Fibroblast of villous mesenchyme (primary cell): ENCODE measurements at regions not wholly inside any gene's neighbourhood (a gene's known extent, or its start where the extent isn't known, plus 50 kb on each side); places are given as distances from the start of the nearest gene placed in this dataset.

ENCODE experiments used
- DNase-seq: peaks from one replicate; pipeline ENCODE4 v3.0.0-alpha.2; 2010; ENCODE audit warnings: low read depth
- H3K4me3 ChIP-seq: 2 replicates; pipeline ENCODE4 v1.5.1; 2011; ENCODE audit warnings: low read depth, mild to moderate bottlenecking, low read length
- TF ChIP-seq, protein P1 (sequence below): IDR thresholded peaks from 2 replicates; pipeline ENCODE4 v1.5.1; 2012; ENCODE audit warnings: low read depth, mild to moderate bottlenecking, low read length; ENCODE audit not compliant: insufficient read depth

DNA sequence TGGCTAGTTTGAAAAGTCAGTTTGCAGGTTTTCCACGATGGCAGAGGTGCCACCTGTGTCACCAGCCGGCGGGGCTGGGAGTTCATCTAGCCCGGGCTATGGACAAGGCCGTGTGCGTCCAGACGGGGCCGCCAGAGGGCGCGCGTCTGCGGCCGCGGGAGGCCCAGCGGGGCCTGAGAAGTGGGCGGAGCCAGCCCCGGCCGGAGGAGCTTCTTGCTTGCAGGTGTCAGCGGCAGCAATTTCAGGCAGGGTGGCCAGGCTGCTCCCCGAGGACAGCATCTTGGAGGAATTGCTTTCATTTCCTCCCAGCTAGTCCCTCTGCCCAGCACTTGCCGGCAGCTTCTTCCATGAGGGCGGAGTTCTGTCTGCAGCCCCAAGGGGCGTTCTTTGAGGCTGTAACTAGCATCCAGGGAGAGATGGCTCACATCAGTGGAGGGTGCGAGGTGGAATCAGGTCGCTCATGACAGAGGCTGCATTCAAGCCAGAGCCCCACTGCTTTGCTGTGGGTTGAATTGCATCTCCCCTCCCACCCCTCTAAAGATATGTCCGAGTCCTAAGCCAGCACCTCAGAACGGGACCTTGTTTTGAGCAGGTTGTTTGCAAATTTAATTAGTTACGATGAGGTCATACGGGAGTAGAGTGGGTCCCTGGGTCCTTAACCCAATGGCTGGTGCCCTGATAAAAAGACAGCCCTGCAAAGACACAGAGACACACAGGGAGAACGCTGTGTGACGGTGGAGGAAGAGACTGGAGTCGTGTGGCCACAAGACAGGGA lies 85.9 kb upstream of the MKI67 start:
- peak; percentile 61 for DNase-seq
- H3K4me3 ChIP-seq: no peak overlapping the region
- TF ChIP-seq, protein P1, sequence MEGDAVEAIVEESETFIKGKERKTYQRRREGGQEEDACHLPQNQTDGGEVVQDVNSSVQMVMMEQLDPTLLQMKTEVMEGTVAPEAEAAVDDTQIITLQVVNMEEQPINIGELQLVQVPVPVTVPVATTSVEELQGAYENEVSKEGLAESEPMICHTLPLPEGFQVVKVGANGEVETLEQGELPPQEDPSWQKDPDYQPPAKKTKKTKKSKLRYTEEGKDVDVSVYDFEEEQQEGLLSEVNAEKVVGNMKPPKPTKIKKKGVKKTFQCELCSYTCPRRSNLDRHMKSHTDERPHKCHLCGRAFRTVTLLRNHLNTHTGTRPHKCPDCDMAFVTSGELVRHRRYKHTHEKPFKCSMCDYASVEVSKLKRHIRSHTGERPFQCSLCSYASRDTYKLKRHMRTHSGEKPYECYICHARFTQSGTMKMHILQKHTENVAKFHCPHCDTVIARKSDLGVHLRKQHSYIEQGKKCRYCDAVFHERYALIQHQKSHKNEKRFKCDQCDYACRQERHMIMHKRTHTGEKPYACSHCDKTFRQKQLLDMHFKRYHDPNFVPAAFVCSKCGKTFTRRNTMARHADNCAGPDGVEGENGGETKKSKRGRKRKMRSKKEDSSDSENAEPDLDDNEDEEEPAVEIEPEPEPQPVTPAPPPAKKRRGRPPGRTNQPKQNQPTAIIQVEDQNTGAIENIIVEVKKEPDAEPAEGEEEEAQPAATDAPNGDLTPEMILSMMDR: peak; percentile 94

DNA sequence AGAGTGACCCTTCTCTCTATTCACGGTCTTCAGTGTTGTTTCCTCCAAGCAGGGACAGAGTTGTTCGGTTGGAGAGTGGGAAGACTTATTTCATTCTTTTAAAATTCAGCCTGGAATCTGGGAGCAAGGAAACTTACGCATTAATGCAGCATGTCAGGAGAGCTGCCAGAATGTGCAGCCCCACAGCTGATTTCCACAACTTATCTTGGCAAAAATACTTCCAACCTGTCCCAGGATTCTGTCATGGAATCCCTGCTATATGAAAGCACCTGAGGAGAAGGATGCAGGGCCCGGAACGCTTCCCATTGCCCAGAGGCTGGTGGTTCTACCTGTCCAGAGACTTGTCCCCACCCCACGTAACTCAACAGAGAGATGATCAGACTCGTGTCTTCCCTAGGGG lies 86.9 kb upstream of the MKI67 start:
- no peak overlapping the region for H3K4me3 ChIP-seq
- DNase-seq: no peak
- TF ChIP-seq, protein P1: no peak

DNA sequence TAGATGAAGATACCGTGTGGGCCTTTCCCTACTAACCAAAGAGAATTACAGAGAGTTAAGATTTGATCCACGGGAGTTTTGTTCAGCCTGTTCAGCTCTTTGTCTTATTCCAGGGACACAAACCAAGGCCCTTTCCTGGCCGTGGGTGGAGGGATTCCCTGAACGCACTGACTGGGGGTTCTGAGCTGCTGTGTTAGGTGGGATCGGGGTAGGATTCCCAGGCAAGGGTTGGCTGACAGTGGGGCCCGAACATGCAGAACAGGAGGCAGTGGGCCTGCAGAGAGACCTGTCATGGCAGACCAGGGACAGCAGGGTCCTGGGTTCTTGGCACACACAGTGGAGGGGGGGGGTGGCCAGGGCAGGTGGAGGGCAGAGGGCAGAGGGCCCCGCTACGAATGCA lies 89.5 kb upstream of the MKI67 start:
- no peak for DNase-seq
- H3K4me3 ChIP-seq: no peak overlapping the region
- TF ChIP-seq, protein P1: no peak

DNA sequence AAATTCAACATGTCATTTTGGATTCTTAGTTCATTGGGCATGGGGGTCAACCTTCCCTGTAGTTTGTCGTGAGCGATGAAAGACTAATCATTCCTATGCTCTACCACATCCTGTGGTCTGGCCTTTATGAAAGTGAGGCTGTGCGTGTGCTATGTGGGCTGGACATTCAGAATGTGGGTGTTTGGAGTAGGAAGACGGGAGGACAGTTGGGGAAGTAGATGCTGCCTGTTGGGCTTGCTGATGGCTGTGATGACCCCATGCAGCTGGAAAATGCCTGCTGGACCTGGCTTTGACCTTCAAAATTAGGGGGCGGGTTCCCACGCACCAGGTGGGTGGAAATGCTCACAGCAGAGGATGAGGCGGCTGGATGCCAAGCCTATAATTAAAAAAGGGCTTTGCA lies 90.9 kb upstream of the MKI67 start:
- H3K4me3 ChIP-seq: no peak overlapping the region
- DNase-seq: no peak
- TF ChIP-seq, protein P1: no peak

DNA sequence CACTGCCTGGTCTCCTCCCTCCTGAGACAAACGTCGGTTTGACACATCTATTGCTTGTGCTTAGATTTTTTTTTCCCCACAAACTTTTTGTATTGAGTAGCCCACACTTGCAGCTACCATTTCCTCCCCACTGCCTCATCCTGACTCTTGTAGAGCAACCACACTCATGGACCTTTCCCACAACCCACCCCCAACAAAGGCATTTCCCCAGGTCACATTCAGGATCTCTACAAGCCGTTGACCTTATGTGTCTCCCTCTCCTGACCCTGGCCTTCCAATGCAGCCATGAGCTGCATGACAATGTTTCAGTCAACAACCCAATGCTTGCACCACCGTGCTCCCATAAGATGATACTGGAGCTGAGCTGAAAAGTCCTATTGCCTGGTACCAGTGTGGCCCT lies 91.9 kb upstream of the MKI67 start:
- H3K4me3 ChIP-seq: no peak overlapping the region
- DNase-seq: no peak
- TF ChIP-seq, protein P1: no peak

DNA sequence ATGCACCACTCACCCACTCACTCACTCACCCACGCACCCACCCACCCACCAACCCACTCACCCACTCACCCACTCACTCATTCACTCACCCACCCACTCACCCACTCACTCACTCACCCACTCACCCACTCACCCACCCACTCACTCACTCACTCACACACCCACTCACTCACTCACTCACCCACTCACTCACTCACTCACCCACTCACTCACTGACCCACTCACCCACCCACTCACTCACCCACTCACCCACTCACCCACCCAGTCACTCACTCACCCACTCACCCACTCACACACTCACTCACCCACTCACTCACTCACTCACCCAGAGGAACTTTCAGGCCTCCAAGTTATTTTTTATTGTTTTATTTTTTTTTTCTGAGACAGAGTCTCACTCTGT lies 93.1 kb upstream of the MKI67 start:
- DNase-seq: no peak
- TF ChIP-seq, protein P1: no peak
- H3K4me3 ChIP-seq: no peak overlapping the region

DNA sequence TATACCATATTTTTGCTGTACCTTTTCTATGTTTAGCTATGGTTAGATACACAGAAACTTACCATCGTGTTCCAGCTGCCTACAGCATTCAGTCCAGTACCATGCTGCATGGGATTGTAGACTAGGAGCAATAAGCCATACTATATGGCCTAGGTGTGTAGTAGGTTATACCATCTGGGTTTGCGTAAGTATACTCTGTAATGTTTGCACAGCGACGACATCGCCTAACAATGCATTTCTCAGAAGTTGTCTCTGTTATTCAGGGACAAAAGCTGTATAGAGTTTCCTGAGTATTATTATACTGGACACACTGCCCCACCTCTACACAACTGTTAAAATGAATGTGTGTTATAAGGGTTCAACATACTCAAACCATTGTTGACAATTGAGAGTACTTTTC lies 93.8 kb upstream of the MKI67 start:
- no peak overlapping the region for H3K4me3 ChIP-seq
- DNase-seq: no peak
- TF ChIP-seq, protein P1: no peak
